Keratinocyte (primary cell): ENCODE measurements at regions not wholly inside any gene's neighbourhood (a gene's known extent, or its start where the extent isn't known, plus 50 kb on each side); places are given as distances from the start of the nearest gene placed in this dataset.

Experiments
- EZH2 ChIP-seq: IDR thresholded peaks from one replicate; pipeline ENCODE4 v1.6.1; 2012; ENCODE audit warnings: inconsistent platforms, mild to moderate bottlenecking, low read length, moderate library complexity
- TF ChIP-seq, protein P1 (sequence below), 3 experiments: IDR thresholded peaks in 1 of 3; conservative IDR thresholded peaks in 1 of 3; optimal IDR thresholded peaks in 1 of 3; 2 replicates in 2 of 3; 3 replicates in 1 of 3; pipeline versions ENCODE3 to v1.5.1; 2011; ENCODE audit warnings: low read length in 3 of 3, mild to moderate bottlenecking in 3 of 3, moderate library complexity in 2 of 3, control low read depth in 1 of 3, inconsistent platforms in 1 of 3; ENCODE audit not compliant: insufficient read depth in 2 of 3; ENCODE audit errors: extremely low read depth in 1 of 3

DNA sequence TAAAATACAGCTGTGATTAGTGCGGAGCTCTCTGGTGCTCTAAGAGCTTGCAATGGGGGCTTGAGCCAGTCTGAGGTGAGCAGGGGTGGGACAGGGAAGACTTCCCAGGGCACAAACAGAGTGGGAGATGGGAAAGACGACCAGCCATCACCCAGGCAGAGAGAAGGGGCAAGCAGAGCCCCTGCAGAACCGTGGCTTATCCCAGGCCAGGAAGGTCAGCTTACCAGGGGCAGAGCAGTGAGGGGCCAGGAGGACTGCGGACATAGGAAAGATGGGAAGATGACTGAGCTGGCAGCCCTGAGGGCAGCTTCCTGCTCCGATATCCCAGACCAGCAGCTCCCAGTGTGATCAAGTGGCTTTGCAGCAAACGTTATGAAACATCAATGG is 55.4 kb upstream of the IFFO2 start:
- TF ChIP-seq EZH2: no peak
- TF ChIP-seq, protein P1, sequence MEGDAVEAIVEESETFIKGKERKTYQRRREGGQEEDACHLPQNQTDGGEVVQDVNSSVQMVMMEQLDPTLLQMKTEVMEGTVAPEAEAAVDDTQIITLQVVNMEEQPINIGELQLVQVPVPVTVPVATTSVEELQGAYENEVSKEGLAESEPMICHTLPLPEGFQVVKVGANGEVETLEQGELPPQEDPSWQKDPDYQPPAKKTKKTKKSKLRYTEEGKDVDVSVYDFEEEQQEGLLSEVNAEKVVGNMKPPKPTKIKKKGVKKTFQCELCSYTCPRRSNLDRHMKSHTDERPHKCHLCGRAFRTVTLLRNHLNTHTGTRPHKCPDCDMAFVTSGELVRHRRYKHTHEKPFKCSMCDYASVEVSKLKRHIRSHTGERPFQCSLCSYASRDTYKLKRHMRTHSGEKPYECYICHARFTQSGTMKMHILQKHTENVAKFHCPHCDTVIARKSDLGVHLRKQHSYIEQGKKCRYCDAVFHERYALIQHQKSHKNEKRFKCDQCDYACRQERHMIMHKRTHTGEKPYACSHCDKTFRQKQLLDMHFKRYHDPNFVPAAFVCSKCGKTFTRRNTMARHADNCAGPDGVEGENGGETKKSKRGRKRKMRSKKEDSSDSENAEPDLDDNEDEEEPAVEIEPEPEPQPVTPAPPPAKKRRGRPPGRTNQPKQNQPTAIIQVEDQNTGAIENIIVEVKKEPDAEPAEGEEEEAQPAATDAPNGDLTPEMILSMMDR (optimal IDR thresholded peaks at IDR 0.05 in 1 of 3, IDR thresholded peaks at IDR 0.05 in 1 of 3, conservative IDR thresholded peaks at IDR 0.05 in 1 of 3; ENCODE audit: extremely low read depth in 1 of 3, insufficient read depth in 2 of 3, low read length in 3 of 3): no peak
